Glutamatergic neuron (in vitro differentiated cells): ENCODE measurements at regions not wholly inside any gene's neighbourhood (a gene's known extent, or its start where the extent isn't known, plus 50 kb on each side); places are given as distances from the start of the nearest gene placed in this dataset.

ENCODE experiments used
- DNase-seq: peaks from one replicate; pipeline ENCODE4 v3.0.0; 2022
- H3K27ac Mint-ChIP-seq: one replicate; pipeline ENCODE4 v1.8.0; 2020; ENCODE audit warnings: mild to moderate bottlenecking, mixed read lengths, inconsistent platforms; ENCODE audit not compliant: unreplicated experiment
- H3K27me3 Mint-ChIP-seq: one replicate; pipeline ENCODE4 v1.8.0; 2020; ENCODE audit warnings: mild to moderate bottlenecking, moderate library complexity, mixed read lengths, inconsistent platforms; ENCODE audit not compliant: unreplicated experiment
- H3K36me3 Mint-ChIP-seq: one replicate; pipeline ENCODE4 v1.8.0; 2020; ENCODE audit warnings: mild to moderate bottlenecking, mixed read lengths, inconsistent platforms; ENCODE audit not compliant: unreplicated experiment
- H3K4me1 Mint-ChIP-seq: one replicate; pipeline ENCODE4 v1.8.0; 2020; ENCODE audit warnings: mild to moderate bottlenecking, low read depth, mixed read lengths, inconsistent platforms; ENCODE audit not compliant: unreplicated experiment
- H3K4me3 Mint-ChIP-seq: one replicate; pipeline ENCODE4 v1.8.0; 2020; ENCODE audit warnings: mild to moderate bottlenecking, mixed read lengths, inconsistent platforms; ENCODE audit not compliant: unreplicated experiment
- H3K9me3 Mint-ChIP-seq: one replicate; pipeline ENCODE4 v1.8.0; 2020; ENCODE audit warnings: mild to moderate bottlenecking, moderate library complexity, mixed read lengths, inconsistent platforms; ENCODE audit not compliant: unreplicated experiment
- CTCF ChIP-seq: fragments of 200-600 bp; sonication (generic); IDR thresholded peaks from one replicate; pipeline ENCODE4 v1.5.0; 2021; ENCODE audit not compliant: partially characterized antibody, unreplicated experiment

- H3K36me3 Mint-ChIP-seq = no peaks in the 10 kb centered on the region
- H3K27ac Mint-ChIP-seq = no peak overlapping the region
- H3K9me3 Mint-ChIP-seq = no peaks in the 10 kb centered on the region
- no peak for DNase-seq
- H3K4me3 Mint-ChIP-seq = no peak overlapping the region
- no peak for TF ChIP-seq CTCF
- H3K27me3 Mint-ChIP-seq = no peaks in the 10 kb centered on the region
- peaks cover 3% of the 10 kb centered on the region for H3K4me1 Mint-ChIP-seq
Measured at GRCh38 chr9:18067548-18068120, 406.3 kb upstream of the ADAMTSL1 start.

DNA sequence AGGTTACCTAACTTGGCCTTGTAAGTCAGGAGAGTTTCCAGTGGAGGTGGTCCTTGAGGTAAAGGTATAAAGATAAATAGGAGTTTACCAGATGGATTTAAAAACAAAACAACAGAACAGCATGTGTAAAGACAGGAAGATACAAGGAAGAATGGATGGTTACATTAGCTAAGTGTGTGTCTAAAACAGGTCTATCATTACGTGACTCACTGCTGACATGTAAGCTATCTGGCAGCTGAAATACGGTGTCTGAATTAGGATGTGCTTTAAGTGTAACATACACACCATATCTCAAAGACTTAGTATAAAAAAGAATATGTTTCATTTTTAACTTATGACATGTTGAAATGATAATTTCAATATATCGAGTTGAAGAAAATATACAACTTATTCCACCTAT is 405.1 kb upstream of the ADAMTSL1 start:
- H3K36me3 Mint-ChIP-seq = no peaks in the 10 kb centered on the region
- H3K4me3 Mint-ChIP-seq = no peak overlapping the region
- H3K27me3 Mint-ChIP-seq = no peaks in the 10 kb centered on the region
- H3K9me3 Mint-ChIP-seq = no peaks in the 10 kb centered on the region
- DNase-seq = no peak
- TF ChIP-seq CTCF = no peak
- H3K27ac Mint-ChIP-seq = no peak overlapping the region
- peaks cover 3% of the 10 kb centered on the region for H3K4me1 Mint-ChIP-seq

- Mint-ChIP-seq H3K4me1 (no peaks in the 10 kb centered on the region), H3K36me3 (no peaks in the 10 kb centered on the region), H3K27ac (no peak overlapping the region), H3K4me3 (no peak overlapping the region), H3K27me3 (no peaks in the 10 kb centered on the region), H3K9me3 (no peaks in the 10 kb centered on the region)
- no peak for DNase-seq
- TF ChIP-seq CTCF = no peak
Measured at GRCh38 chr9:18071651-18072060, 402.3 kb upstream of the ADAMTSL1 start.

- no peak for DNase-seq
- Mint-ChIP-seq H3K27me3 (no peaks in the 10 kb centered on the region), H3K36me3 (no peaks in the 10 kb centered on the region), H3K4me1 (no peaks in the 10 kb centered on the region), H3K27ac (no peak overlapping the region), H3K9me3 (no peaks in the 10 kb centered on the region), H3K4me3 (no peak overlapping the region)
- no peak for TF ChIP-seq CTCF
Measured at GRCh38 chr9:18073002-18073401, 401.0 kb upstream of the ADAMTSL1 start.

DNA sequence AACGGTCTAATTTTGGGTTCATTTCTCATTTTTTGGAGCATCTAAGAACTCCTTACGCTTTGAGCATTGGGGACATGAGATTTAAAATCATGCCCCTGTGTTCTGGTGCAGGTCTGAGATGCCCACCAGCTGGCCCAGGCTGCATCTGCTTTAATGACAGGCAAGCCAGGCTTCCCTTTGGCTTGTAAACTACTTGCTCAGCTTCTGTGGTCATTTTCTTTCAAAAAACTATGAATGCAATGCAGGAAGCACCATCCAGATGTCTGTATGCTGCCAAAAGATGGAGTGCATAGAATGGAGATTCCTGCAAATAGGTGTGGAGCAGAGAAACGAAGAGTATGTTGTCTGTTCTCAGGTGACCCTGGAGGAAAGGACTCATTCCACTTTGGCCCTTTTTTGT is 399.9 kb upstream of the ADAMTSL1 start:
- no peak overlapping the region for H3K4me3 Mint-ChIP-seq
- H3K36me3 Mint-ChIP-seq = no peaks in the 10 kb centered on the region
- no peak for DNase-seq
- no peaks in the 10 kb centered on the region for H3K27me3 Mint-ChIP-seq
- no peaks in the 10 kb centered on the region for H3K9me3 Mint-ChIP-seq
- H3K4me1 Mint-ChIP-seq = no peaks in the 10 kb centered on the region
- no peak for TF ChIP-seq CTCF
- no peak overlapping the region for H3K27ac Mint-ChIP-seq
